Mucosa of descending colon (tissue), 3 donors: ENCODE measurements at regions not wholly inside any gene's neighbourhood (a gene's known extent, or its start where the extent isn't known, plus 50 kb on each side); places are given as distances from the start of the nearest gene placed in this dataset.

Experiments
- ATAC-seq: fragments of 200-7000 bp; cut with Tn5 transposase; one replicate; pipeline ENCODE4 v1.9.1; 2020; ENCODE audit warnings: mild to moderate bottlenecking, moderate library complexity
- DNase-seq, 3 donors: peaks; one replicate each; pipeline ENCODE4 v3.0.0-alpha.2; 2020
- H3K36me3 ChIP-seq: fragments of 200-600 bp; one replicate; pipeline ENCODE4 v1.8.0; 2021; ENCODE audit warnings: low read depth, mild to moderate bottlenecking
- H3K4me1 ChIP-seq: fragments of 200-600 bp; one replicate; pipeline ENCODE4 v1.8.0; 2021; ENCODE audit warnings: low read depth, mild to moderate bottlenecking
- H3K4me3 ChIP-seq: fragments of 200-600 bp; one replicate; pipeline ENCODE4 v1.8.0; 2021; ENCODE audit warnings: mild to moderate bottlenecking
- H3K9me3 ChIP-seq: fragments of 200-600 bp; one replicate; pipeline ENCODE4 v1.8.0; 2021; ENCODE audit warnings: mild to moderate bottlenecking
- intact Hi-C, 2 donors: fragments of 100-400 bp; cut with DNase I in 1 of 2; cut with micrococcal nuclease in 1 of 2; formaldehyde crosslinking; loops; one replicate each; pipeline versions ENCODE4 v1.11.0 to v1.11.1; 2022; cut with DNase I, micrococcal nuclease
- TF ChIP-seq, protein P1 (sequence below): fragments of 200-600 bp; IDR thresholded peaks from one replicate; pipeline ENCODE4 v1.8.0; 2022; ENCODE audit warnings: antibody characterized with exemption, mild to moderate bottlenecking
- donor health status: DM: no; HTN: no; CAD: no; lungs with moderate emphysema.
- donor health status: DM: no; HTN: no; CAD: no.
- donor health status: DM: no; HTN: yes; CAD: no.

- intact Hi-C loops: no loop called here
- Histone ChIP-seq H3K4me3 (no peak overlapping the region), H3K4me1 (no peaks in the 10 kb centered on the region), H3K36me3 (no peaks in the 10 kb centered on the region), H3K9me3 (no peaks in the 10 kb centered on the region)
- DNase-seq (no peak), ATAC-seq (no peak)
- TF ChIP-seq, protein P1, sequence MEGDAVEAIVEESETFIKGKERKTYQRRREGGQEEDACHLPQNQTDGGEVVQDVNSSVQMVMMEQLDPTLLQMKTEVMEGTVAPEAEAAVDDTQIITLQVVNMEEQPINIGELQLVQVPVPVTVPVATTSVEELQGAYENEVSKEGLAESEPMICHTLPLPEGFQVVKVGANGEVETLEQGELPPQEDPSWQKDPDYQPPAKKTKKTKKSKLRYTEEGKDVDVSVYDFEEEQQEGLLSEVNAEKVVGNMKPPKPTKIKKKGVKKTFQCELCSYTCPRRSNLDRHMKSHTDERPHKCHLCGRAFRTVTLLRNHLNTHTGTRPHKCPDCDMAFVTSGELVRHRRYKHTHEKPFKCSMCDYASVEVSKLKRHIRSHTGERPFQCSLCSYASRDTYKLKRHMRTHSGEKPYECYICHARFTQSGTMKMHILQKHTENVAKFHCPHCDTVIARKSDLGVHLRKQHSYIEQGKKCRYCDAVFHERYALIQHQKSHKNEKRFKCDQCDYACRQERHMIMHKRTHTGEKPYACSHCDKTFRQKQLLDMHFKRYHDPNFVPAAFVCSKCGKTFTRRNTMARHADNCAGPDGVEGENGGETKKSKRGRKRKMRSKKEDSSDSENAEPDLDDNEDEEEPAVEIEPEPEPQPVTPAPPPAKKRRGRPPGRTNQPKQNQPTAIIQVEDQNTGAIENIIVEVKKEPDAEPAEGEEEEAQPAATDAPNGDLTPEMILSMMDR: no peak
Observed at GRCh38 chr10:100672199-100672598, 73.2 kb upstream of the PAX2 start.

DNA sequence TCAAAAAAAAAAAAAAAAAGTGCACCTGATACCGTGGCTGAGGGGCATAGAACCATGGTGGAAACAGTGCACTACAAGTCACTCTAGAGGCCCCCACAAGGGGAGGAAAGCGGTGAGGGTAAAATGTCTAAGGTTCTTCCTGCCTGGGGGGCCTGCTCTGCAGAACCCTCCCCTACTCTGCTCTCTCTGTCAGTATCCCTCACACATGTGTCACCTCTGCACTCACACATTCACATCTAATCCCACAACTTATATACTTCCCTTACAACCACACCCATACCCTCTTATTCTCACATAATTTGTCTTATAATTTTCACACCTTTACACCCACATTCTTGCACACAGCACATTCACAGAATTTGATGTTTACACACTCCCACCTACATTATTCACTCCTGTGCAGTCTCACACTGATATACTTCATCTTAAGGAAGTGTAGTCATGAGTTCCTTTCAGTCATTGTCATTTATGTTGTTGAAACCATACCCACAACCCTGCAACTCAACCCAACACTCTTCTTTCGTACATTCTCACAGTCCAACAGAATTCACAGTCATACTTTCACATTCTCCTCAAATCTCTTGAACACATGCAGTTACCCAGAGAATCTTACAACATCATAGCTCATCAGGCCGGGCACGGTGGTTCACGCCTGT is 68.0 kb upstream of the PAX2 start:
- no peak for ATAC-seq
- TF ChIP-seq, protein P1: no peak
- Histone ChIP-seq H3K4me1 (no peaks in the 10 kb centered on the region), H3K4me3 (no peak overlapping the region), H3K9me3 (no peaks in the 10 kb centered on the region), H3K36me3 (no peaks in the 10 kb centered on the region)
- DNase-seq: no peak
- intact Hi-C loops: no loop called here

DNA sequence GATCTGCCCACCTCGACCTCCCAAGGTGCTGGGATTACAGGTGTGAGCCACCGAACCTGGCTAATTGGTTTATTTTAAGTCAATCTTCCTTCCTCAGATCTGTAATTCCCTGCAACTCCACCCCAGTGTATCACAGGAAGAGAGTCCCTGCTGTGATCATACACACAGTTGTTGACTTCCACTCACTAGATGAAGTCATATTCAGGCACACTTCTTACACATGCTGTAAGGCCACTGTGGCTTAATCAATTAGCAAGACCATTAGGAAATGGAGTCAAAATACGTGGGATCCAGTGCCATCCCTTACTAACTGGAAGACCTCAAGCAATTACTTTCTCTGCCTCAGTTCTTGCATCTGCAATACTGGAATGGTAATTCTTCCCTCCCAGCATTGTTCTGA is 66.1 kb upstream of the PAX2 start:
- Histone ChIP-seq H3K9me3 (no peaks in the 10 kb centered on the region), H3K4me1 (no peaks in the 10 kb centered on the region), H3K4me3 (no peak overlapping the region), H3K36me3 (no peaks in the 10 kb centered on the region)
- DNase-seq: no peak
- intact Hi-C loops: no loop called here
- TF ChIP-seq, protein P1: no peak
- ATAC-seq: no peak

DNA sequence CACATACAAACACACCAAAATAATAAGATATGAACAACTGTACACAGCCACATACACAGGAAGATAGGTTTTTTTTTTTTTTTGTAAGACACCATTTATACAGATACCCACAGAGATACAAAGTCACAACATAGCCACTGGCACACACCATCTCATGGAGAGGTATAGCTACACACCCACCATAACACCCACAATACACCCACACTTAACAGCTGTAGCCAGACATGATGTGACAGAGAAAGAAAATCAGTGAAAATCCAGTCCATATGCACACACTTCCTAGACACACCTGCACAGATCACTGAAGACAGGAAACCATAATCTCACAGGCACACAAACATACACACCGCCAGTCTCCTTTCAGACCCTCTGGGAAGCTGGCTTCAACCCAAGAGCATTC is 62.4 kb upstream of the PAX2 start:
- DNase-seq: no peak
- TF ChIP-seq, protein P1: no peak
- intact Hi-C loops: no loop called here
- H3K36me3 ChIP-seq: no peaks in the 10 kb centered on the region
- H3K4me3 ChIP-seq: no peak overlapping the region
- H3K4me1 ChIP-seq: no peaks in the 10 kb centered on the region
- no peaks in the 10 kb centered on the region for H3K9me3 ChIP-seq
- ATAC-seq: no peak

DNA sequence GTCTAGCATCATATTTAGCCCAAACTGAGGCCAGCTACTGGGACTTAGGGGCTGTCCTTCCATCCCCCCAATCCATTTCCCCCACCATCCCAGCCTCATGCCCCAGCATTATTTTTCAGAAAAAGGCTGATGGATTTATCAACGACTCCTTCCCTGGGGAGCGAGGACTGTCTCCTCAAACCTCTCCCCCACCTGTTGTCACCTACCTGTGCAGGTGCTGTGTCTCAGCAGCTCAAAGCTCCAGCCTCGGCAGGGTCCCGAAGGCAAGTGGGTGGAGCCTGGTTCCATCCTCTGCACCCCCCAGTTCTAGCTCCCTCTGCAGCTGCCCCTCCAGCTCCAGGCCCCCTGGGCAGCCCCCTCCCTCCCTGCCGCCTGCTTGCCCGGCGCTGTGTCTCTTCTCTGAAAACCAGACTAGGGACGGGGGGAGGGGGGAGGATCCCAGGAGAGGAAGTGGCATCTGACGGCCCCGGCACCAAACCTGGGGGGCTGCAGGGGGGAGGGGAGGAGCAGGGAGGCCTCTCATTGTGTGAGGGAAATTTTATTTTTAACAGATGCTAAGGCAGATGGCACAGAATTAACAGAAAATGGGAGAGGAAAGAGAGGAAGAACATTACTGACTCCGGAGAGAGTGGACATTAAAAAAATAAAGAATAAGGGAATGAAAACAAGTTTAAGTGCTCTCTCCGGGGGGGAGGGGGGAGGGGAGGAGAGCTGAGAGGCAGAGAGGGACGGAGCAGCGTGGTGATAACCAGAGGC is 61.7 kb upstream of the PAX2 start:
- H3K4me3 ChIP-seq: no peak overlapping the region
- DNase-seq (no peak), ATAC-seq (no peak)
- TF ChIP-seq, protein P1: no peak
- no peaks in the 10 kb centered on the region for H3K9me3 ChIP-seq
- no peaks in the 10 kb centered on the region for H3K36me3 ChIP-seq
- intact Hi-C loops: no loop called here
- no peaks in the 10 kb centered on the region for H3K4me1 ChIP-seq
